B cell (primary cell): ENCODE measurements at regions not wholly inside any gene's neighbourhood (a gene's known extent, or its start where the extent isn't known, plus 50 kb on each side); places are given as distances from the start of the nearest gene placed in this dataset.

Experiments used
- EZH2 ChIP-seq: IDR thresholded peaks from 2 replicates; pipeline ENCODE4 v1.6.1; 2012; ENCODE audit warnings: borderline replicate concordance, low read depth, mild to moderate bottlenecking, moderate library complexity, low read length; ENCODE audit not compliant: insufficient read depth, poor library complexity, severe bottlenecking
- TF ChIP-seq, protein P1 (sequence below): fragments of 200-600 bp; IDR thresholded peaks from one replicate; pipeline ENCODE4 v1.8.0; 2022; ENCODE audit warnings: antibody characterized with exemption, mild to moderate bottlenecking

- TF ChIP-seq, protein P1, sequence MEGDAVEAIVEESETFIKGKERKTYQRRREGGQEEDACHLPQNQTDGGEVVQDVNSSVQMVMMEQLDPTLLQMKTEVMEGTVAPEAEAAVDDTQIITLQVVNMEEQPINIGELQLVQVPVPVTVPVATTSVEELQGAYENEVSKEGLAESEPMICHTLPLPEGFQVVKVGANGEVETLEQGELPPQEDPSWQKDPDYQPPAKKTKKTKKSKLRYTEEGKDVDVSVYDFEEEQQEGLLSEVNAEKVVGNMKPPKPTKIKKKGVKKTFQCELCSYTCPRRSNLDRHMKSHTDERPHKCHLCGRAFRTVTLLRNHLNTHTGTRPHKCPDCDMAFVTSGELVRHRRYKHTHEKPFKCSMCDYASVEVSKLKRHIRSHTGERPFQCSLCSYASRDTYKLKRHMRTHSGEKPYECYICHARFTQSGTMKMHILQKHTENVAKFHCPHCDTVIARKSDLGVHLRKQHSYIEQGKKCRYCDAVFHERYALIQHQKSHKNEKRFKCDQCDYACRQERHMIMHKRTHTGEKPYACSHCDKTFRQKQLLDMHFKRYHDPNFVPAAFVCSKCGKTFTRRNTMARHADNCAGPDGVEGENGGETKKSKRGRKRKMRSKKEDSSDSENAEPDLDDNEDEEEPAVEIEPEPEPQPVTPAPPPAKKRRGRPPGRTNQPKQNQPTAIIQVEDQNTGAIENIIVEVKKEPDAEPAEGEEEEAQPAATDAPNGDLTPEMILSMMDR: no peak
- no peak for TF ChIP-seq EZH2
Observed at GRCh38 chr2:53104263-53104662, 663.3 kb upstream of the CHAC2 start.
